ENCODE measurements at regions not wholly inside any gene's neighbourhood (a gene's known extent, or its start where the extent isn't known, plus 50 kb on each side); places are given as distances from the start of the nearest gene placed in this dataset.

GRCh38 chr1:234731569-234732085, 121.6 kb upstream of the IRF2BP2 start:
- DNase-seq (ENCODE audit: low read depth in 4 of 4, low spot score in 2 of 4), result no peak

- DNase-seq (ENCODE audit: low read depth in 4 of 4, low spot score in 2 of 4), result no peak
Observed at GRCh38 chr1:234730770-234731568, 121.0 kb upstream of the IRF2BP2 start.

GRCh38 chr1:234730475-234730769, 120.4 kb upstream of the IRF2BP2 start:
- DNase-seq (ENCODE audit: low read depth in 4 of 4, low spot score in 2 of 4), result no peak

GRCh38 chr1:234729561-234730474, 119.8 kb upstream of the IRF2BP2 start:
- DNase-seq (ENCODE audit: low read depth in 4 of 4, low spot score in 2 of 4), result no peak

- DNase-seq (ENCODE audit: low read depth in 4 of 4, low spot score in 2 of 4), result no peak
Observed at GRCh38 chr1:234728740-234729139, 118.8 kb upstream of the IRF2BP2 start.

GRCh38 chr1:234727018-234727940, 117.3 kb upstream of the IRF2BP2 start:
- DNase-seq (ENCODE audit: low read depth in 4 of 4, low spot score in 2 of 4), result no peak

GRCh38 chr1:234726359-234726943, 116.5 kb upstream of the IRF2BP2 start:
- DNase-seq (ENCODE audit: low read depth in 4 of 4, low spot score in 2 of 4), result no peak

GRCh38 chr1:234725177-234726132, 115.5 kb upstream of the IRF2BP2 start:
- DNase-seq (ENCODE audit: low read depth in 4 of 4, low spot score in 2 of 4), result no peak

- no peak for DNase-seq (ENCODE audit: low read depth in 4 of 4, low spot score in 2 of 4)
Observed at GRCh38 chr1:234724516-234725176, 114.7 kb upstream of the IRF2BP2 start.

GRCh38 chr1:234722904-234723720, 113.1 kb upstream of the IRF2BP2 start:
- peak in 1 of 4 donors; percentile 86 for DNase-seq (ENCODE audit: low read depth in 4 of 4, low spot score in 2 of 4)

- no peak for DNase-seq (ENCODE audit: low read depth in 4 of 4, low spot score in 2 of 4)
Observed at GRCh38 chr1:234722270-234722704, 112.3 kb upstream of the IRF2BP2 start.

GRCh38 chr1:234721476-234722269, 111.7 kb upstream of the IRF2BP2 start:
- DNase-seq (ENCODE audit: low read depth in 4 of 4, low spot score in 2 of 4), result peak in 1 of 4 donors; percentile 73

GRCh38 chr1:234720709-234721441, 110.9 kb upstream of the IRF2BP2 start:
- no peak for DNase-seq (ENCODE audit: low read depth in 4 of 4, low spot score in 2 of 4)

- no peak for DNase-seq (ENCODE audit: low read depth in 4 of 4, low spot score in 2 of 4)
Observed at GRCh38 chr1:234719454-234720251, 109.7 kb upstream of the IRF2BP2 start.

Measured in left renal cortex interstitium (tissue), 4 donors.